Pulmonary artery endothelial cell (primary cell): ENCODE measurements at regions not wholly inside any gene's neighbourhood (a gene's known extent, or its start where the extent isn't known, plus 50 kb on each side); places are given as distances from the start of the nearest gene placed in this dataset.

ENCODE experiments used
- DNase-seq: peaks from one replicate; pipeline ENCODE4 v3.0.0-alpha.2; 2011; ENCODE audit warnings: low read depth, low spot score

DNA sequence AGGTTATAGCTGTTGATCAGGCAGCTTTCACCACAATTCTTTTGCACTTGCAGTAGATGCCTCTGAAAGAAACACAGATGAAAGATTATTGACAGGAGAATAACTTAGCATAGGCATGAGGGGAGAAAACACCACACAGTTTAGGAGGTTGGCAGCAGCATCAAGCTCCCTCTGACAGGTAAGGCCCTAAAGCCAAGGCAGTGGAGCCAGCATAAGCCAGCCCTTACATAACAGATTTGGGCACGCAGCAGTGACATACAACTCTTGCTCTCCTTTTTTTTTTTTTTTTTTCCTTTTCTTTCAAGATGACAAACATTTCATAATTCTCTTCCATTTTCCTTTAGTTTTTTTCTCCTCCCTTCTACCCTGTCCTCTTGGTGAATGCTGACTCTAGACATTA lies 257.6 kb upstream of the ADAMTSL1 start:
- DNase-seq, result no peak

DNA sequence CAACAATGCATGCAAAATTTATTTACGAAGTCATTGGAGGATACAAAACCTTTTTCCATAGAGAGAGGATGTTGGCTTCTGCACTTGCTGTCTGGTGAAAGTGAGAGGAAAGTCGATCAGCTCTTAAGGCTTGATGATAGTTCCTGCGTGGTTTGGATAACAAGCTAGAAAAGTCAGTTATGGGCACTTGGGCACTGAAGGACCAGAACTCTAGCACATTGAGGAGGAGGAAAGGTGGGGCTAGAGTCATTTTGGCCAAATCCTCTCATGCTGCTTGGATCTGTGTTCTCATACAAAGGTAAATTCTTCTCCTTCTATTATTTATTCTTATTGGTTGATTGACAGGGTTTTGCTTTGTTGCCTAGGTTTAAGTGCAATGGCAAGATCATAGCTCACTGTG lies 245.9 kb upstream of the ADAMTSL1 start:
- DNase-seq, result no peak

DNA sequence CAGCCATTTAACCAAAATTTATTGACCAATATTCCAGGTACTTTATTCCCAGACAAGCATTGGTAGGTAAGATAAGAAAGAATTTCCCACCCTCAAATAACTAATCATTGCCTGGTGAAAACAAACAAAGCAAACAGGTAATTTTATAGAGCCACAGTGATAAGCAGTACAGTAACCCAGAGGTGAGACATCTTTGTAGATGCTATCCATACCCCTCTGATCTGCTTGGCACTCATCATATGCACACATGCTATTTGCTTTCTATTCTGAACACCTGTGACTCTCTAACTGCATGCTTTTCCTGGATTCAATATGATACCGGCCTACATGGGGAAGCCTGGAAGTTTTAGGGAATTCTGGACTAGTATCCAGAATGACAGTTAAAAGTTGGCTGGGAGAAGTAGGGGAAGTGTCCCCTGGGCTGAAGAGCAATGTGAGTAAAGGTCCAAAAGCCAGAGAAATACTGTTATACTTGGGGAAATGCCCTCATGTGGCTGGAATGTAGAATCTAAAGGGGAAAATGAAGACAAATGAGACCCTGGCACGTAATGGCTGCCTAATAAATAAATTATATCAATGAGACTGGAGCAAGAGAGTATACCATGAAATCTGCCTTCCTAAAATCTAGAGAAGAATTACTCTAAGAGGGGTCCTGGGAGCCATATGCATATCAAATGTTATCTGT lies 243.8 kb upstream of the ADAMTSL1 start:
- no peak for DNase-seq

DNA sequence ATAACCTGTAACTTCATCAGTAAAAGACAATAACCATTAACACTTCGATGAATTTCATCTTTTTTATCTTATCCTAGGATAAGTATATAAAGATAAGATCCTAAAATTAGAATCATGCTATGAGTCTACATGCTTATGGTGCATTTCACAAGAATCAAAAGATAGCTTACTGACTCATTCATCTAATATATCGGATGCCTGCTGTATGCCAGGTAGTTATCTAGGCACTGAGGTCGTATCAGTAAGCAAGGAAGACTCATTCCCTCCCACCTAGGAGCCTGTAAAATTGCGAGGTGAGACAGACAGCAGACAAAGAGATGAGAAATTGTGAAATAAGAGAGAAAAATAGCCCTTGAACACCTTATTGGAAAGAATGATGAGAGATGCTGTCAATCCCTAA lies 240.6 kb upstream of the ADAMTSL1 start:
- DNase-seq, result no peak

DNA sequence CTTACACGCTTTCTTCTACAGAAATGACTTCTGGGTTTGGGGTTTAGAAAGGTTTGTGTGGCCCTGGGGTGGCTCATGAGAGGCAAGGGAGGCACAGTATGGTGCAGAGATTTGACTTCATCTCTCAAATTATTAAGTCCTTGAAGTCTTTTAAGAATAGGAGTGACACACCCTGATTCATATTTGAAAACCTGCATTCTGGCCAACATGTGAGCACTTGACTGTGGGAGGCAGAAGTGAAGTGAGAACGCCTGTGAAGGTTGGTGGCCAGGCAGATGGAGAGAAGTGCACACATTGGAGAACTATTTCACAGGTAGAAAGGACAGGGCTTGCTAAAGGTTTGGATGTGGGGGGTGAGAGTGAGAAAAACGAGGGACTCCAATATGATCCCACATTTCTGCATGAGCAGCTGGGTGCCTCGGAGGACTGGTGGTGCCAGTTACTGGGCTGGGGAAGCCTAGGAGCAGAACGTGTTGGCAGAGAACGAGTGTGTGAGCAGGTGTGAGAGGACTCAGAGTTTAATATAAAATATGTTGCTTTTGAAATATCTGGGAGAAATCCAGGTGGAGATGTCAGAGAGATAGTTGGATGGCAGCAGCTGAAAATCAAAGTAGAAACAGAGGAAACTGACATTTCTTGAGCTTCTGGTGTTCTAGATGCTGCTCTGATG lies 240.0 kb upstream of the ADAMTSL1 start:
- no peak for DNase-seq

DNA sequence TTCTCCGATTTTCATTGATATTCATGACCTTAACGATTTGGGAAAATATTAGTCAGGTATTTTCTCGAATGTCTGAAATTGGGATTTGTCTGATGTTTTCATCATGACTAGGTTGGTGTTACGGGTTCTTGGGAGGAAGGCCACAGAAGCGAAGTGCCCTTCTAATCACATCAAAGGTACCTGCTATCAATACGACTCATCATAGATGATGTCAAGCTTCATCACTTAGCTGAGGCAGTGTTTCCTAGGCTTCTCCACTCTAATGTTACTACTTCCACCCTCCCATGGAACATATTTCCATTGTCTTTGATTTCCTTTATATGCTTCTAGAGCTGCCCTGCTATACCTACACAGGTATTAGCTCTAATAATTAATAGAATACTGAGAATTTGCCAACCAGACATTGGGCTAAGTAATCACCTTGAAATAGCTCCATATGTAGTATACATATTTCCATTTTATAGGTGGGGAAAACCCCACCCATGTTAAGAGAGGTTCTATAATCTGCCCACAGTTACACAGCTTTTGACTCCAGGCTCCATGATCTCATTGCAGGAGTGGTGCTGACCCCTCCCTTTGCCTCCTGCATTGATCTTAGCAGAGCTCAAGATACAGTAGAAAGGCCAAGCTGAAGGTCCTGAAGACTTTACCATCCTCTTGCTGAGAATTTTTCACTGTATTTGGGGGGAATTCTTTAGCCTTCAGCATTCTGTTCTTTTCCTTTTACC lies 238.6 kb upstream of the ADAMTSL1 start:
- DNase-seq, result no peak

DNA sequence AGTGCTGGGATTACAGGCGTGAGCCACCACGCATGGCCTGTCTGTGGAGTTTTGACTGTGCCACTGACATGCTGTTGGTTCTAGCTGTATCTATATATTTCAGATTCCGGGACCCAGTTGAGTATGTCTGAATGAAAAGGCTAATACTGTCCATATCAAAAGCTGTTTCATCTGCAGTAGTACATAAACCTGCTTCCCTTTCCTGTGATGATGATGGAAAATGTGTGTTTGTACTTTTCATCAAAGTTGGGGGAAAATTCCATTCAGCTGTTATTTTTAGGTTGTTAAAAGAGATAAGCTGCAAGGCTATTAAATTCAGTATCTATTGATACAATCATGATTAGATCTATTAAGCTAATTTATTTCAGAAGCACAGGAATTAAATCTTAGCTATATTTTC lies 237.6 kb upstream of the ADAMTSL1 start:
- no peak for DNase-seq

DNA sequence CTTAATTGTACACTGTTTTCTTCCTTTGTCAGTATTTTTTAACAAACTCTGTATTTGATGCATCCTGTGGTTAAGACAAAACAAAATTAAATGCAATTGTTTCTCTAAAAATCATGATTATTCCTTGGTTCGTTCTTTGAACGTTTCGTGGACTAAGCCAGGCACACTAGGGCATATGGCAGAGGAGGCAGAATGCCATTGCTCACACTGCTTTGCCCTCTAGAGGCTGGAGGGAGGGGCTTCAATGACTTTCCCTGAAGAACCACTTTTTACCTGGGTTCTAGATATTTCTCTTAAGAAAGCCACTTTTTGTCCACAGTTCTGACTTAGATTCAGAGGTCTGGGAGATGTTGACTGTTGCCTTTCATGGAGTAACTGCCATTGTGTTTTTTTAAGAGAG lies 236.2 kb upstream of the ADAMTSL1 start:
- no peak for DNase-seq

DNA sequence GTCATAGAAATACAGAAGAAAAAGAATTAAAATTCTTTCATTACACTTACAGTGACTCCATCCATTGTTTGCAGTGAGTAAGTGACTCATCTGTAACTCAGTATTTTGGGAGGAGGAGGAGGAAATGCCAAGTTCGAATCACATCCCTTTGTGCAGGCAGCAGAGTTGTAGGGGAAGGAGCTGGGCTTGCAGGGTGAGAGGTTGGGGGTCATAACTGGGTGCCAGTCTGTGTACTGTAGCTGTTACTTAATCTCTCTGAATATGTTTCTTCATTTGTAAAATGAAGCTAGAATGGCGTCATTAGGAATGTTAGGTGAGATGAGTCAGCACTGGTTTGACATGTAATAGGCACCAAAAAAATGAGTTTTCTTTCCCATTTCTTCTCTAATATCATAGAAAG lies 235.7 kb upstream of the ADAMTSL1 start:
- peak; percentile 92 for DNase-seq

DNA sequence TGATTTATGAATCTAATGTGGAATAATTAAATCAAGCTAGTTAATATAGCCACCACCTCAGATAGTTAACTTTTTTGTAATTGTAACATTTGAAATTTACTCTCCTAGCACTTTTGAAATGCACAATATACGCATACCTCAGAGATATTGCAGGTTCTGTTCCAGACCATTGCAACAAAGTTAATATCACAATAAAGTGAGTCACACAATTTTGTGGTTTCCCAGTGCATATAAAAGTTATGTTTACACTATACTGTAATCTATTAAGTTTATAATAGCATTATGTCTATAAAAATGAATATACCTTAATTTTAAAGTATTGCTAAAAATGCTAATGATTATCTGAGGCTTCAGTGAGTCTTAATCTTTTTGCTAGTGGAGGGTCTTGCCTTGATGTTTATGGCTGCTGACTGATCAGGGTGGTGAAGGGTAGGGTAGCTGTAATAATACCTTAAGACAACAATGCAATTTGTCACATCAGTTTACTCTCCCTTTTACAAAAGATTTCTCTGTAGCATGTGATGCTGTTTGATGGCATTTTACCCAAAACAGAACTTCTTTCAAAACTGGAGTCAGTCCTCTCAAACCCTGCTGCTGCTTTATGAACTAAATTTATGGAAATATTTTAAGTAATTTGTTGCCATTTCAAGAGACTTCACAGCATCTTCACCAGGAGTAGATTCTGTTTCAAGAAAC lies 235.1 kb upstream of the ADAMTSL1 start:
- DNase-seq, result no peak

DNA sequence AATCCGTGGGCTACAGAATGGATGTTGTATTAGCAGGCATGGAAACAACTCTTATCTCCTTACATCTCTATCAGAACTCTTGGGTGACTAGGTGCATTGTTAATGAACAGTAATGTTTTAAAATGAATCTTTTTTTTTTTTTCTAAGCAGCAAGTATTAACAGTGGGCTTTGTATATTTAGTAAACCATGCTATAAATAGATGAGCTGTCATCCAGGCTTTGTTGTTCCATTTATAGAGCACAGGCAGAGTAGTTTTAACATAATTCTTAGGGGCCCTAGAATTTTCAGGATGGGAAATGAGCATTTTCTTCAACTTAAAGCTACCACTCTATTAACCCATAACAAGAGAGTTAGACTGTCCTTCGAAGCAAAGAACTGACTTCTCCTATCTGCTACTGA lies 233.7 kb upstream of the ADAMTSL1 start:
- DNase-seq, result no peak

DNA sequence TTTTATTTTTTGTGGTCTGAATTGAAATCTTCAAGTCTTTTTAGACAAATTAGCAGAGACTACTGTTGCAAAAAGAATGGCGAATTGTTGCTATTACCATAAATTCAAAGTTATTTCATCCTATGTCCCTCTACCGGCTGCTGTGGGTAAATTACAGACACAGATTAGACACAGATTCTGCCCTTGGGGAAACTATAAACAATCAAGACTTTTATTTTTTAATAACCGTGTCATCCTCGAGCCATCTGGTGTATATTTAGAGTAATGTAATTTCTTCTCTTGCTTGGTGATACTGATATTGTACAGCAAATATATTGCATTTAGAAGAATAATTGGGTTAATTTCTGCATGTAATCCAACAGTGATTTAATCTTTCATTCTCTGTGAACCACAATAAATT lies 228.0 kb upstream of the ADAMTSL1 start:
- DNase-seq, result no peak

DNA sequence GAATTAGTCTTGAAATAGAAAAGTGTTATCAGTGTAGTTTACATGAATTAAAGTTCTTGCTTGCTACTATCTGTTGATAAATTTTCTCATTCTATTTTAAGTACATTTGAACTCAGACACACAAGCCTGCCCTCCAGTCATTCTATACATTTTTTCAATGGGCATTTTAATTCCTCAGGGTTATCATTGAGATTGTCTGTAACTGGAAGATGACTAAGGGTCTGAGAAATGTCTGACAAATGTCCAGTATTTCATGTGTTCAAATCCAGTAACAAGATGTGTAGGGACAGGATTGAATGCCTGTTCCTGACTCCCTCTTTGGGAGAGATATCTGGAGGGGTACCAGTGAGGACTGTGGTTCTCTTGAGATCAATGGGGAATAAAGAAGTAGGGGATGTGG lies 223.9 kb upstream of the ADAMTSL1 start:
- DNase-seq, result no peak

DNA sequence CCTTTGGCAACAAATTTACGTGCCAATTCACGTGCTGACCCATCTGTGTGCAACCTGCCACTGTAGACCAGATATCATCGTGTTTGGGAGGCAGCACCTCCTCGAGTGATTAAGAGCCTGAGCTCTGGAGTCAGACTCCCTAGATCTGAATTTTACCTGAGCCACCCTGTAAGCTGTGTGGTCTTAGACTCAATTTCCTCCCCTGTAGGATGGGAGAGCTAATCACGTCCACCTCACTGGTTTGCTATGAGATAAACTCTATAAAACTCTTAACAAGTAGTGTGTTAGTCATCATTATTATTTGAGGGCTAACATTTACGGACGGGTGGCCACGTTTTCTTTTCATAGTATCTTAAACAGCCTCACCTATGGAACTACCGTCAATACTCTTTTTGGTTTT lies 220.0 kb upstream of the ADAMTSL1 start:
- no peak for DNase-seq

DNA sequence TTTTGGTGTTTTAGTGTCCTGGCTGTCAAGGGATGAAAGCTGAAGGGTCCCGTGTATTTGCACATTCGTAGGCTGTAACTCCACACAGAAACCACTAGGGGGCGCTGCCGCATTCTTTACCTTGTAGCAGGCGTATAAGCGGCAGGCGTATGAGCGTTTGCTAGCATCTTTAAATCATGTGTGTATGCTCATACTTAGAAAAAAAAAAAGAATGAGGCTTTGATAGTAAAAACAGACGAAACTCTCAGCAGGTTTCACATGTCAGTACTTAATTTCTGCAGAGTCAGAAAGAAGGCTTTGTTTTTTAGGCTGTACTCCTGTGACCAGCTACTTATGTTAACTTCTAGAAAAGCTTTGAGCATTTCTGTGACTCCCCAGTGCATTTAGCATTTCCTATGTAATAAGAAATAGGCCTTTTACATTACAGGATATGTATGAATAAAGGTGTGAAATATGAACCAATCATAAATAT lies 218.8 kb upstream of the ADAMTSL1 start:
- DNase-seq, result peak; percentile 66

DNA sequence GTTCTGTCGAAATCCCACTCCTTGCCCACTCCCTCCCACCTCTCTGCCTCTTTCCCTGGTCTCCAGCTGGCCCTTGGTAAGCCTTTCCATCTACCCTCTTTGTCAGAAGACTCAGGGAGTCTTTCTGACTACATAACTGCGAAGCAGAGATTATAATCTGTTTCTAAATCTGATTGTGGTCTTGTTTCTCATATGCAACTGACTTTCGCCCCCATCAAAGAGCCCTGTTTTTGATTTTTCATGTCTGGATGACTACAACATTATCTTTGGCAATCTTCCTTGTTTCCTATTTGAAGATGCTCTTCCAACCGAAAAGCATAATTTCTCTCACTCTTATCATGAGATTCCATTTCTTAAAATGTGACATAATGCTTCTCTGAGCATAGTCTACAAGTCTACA lies 218.2 kb upstream of the ADAMTSL1 start:
- no peak for DNase-seq

DNA sequence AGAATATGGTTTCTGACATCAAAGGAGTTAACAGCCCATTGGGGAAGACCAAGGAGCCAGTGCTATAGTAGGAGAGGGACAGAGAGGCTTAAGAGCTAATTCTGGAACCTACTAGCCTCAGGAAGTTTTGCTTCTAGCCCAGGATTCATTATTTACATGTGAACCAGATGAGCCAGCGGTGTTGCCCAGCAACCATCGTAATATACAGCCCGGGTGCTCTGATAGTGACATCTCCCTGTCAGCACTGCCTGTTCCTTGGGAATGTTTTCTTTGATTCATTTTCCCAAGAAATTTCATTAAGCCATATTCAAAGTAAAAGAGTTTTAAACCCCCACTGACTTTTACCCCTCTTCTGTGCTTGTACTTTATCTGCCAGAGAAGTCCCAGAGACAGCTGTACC lies 217.4 kb upstream of the ADAMTSL1 start:
- DNase-seq, result no peak

DNA sequence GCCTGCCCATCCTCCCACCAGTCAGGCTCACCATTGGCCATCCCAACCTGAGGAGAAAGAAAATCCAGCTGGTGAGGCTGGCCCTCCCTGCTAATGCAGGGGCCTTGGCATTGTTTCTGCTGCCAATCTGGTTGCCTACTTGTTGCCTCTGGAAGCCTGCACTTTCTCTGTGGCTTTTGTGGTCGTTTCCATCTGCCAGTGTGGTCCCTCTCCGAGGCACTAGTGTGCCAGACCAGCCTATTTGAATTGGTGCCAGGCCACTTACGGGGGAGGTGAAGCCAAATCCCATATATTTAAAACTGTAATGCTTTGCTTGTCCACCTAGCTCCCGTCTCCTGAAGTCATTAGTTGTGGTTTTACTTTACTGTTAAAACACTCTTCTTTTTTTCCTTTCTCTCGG lies 213.4 kb upstream of the ADAMTSL1 start:
- DNase-seq, result no peak

DNA sequence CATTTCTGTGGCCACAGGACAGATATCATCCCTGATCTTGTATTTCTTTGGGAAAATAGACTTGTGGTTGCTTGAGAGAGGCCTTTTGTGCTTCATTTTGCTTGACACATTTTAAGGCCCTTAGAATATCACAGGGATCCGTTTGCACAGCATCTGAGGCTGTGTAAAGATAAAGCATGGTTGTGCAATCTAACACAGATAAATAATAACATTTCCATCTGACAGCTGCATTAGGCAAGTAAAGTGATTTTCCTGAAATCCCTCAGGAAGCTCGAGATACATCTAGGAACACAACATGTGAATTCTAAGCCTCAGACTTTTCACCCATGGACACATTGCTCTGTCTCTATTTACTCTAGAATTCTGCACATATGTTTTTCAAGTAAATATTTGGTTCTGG lies 212.8 kb upstream of the ADAMTSL1 start:
- DNase-seq, result no peak

DNA sequence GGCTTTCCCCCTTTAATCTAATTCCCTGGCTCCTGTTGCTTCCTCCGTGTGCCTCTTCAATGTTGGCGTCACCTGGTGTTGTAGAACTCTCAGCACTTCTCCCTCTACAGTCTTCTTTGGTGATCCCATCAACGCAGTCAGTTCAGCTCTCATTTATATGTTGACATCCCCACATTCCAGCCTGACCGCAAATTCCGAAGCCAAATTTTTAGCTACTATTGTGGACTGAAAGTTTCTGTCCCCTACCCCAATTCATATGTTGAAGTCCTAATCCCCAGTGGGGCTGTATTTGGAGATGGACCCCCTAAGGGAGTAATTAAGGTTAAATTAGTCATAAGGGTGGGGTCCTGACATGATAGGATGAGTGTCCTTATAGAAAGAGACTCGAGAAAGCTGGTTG lies 210.6 kb upstream of the ADAMTSL1 start:
- DNase-seq, result no peak

DNA sequence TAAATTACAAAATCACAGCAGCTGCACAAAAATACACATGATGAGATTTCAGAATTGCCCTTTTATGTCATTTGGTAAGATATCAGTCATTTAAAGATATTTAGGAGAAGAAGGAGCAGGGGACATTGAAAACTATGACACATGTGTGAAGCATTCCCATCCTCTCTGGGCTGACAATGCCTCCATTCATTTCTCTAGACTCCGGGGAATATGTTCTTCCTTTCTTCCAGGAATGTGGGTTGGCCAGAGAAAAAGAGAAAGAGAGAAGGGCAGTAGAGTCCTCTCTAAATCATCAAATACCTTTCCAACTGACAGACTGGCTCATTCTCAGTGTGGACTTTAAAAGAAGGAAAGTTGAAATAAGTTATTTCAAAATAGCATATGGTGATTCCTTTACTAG lies 205.6 kb upstream of the ADAMTSL1 start:
- no peak for DNase-seq

DNA sequence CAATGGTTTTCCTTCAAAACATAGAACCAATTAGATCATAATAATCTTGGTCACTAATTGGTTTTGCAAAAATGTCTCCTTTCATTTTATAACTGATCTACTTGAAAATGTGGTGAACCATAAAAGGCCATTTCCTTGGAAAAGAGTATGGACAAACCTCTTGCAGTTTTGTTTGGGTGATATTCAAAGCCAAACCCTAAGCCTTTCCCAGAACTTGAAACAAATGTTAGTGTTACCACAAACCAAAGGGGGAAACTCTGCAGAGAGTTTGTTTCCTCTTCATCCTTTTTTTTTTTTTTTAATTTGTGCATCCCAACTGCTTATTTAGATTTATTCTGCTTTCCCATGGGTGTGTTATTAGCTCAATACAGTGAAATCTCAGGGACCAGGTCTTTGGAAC lies 204.4 kb upstream of the ADAMTSL1 start:
- no peak for DNase-seq
